Activated naive CD8-positive, alpha-beta T cell treated with anti-CD3 and anti-CD28 coated beads for 36 hours (primary cell): ENCODE measurements at regions not wholly inside any gene's neighbourhood (a gene's known extent, or its start where the extent isn't known, plus 50 kb on each side); places are given as distances from the start of the nearest gene placed in this dataset.

Experiments used
- DNase-seq: peaks from one replicate; pipeline ENCODE4 v3.0.0; 2021
- H3K27ac Mint-ChIP-seq: one replicate; pipeline ENCODE4 v1.8.0; 2022; ENCODE audit warnings: mild to moderate bottlenecking, moderate library complexity, mixed read lengths
- H3K27me3 Mint-ChIP-seq: one replicate; pipeline ENCODE4 v1.8.0; 2022; ENCODE audit warnings: mild to moderate bottlenecking, mixed read lengths
- H3K36me3 Mint-ChIP-seq: one replicate; pipeline ENCODE4 v1.8.0; 2021; ENCODE audit warnings: mild to moderate bottlenecking, mixed read lengths
- H3K4me1 Mint-ChIP-seq: one replicate; pipeline ENCODE4 v1.8.0; 2021; ENCODE audit warnings: mixed read lengths
- H3K4me3 Mint-ChIP-seq: one replicate; pipeline ENCODE4 v1.8.0; 2022; ENCODE audit warnings: mild to moderate bottlenecking, moderate library complexity, mixed read lengths
- H3K9me3 Mint-ChIP-seq: one replicate; pipeline ENCODE4 v1.8.0; 2022; ENCODE audit warnings: mixed read lengths

DNA sequence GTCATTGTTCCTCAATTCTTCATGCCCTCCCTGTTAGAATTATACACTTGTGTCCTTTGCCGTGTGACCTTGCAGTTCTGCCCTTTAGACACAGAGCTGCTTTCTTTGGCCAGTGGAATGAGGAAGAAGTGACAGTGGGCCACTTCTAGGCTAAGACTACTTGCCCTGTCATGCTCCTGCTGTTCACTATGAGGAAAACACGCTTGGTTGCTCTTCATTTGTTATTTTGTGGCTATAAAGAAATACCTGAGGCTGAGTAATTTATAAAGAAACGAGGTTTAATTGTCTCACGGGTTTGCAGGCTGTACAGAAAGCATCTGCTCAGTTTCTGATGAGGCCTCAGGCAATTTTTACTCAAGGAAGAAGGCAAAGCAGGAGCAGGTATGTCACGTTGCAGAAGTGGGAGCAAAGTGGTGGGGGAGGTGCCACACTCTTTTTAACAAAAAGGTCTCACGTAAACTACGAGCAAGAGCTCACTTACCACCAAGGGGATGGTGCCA is 279.1 kb upstream of the DMAC1 start:
- Mint-ChIP-seq H3K4me3 (no peak overlapping the region), H3K9me3 (peaks cover 3% of the 10 kb centered on the region), H3K27ac (no peak overlapping the region), H3K27me3 (no peaks in the 10 kb centered on the region), H3K4me1 (no peaks in the 10 kb centered on the region), H3K36me3 (no peaks in the 10 kb centered on the region)
- DNase-seq, result no peak

DNA sequence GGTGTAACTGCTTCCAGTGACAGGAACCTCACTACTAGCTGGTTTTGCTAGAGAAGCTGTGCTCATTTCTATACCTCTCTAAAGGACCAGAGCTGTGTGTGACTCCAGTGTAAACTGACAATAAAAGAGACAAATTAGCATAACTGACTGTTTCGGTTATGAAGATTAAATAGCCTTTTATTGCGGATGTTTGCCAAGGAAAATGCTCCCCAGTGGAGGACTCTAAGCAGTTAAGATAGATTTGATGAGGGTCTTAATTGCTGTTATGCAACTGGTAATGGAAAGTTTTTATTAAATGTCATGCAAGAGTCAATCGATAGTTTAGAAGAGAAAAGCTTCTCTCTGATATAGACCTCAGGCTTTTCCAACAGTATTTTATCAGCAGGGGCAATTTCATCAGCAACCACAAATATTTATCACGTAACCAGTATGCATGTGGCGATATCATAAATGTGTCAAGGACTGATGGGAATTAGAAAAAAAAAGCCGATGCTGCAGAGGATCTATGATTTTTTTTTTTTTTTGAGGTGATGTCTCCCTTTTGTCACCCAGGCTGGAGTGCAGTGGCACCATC is 275.2 kb upstream of the DMAC1 start:
- no peaks in the 10 kb centered on the region for H3K9me3 Mint-ChIP-seq
- H3K27me3 Mint-ChIP-seq, result no peaks in the 10 kb centered on the region
- H3K27ac Mint-ChIP-seq, result no peak overlapping the region

DNA sequence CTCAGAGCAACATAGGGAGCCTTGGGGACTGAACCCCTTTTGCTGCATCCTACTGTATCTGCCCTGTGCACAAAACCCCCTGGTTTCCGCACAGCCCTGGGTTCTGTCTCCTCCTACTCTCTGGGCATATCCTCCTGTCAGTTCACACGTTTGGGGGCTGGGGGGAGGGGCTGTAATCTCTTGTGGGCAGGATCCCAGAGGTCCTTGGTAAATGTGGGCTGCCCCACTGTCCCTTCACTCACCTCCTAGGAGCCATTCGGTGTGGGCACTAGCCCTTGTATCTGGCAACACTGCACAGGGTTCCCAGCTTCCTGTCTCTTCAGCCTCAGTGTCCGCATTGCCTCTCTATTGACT is 271.8 kb upstream of the DMAC1 start:
- no peak overlapping the region for H3K27ac Mint-ChIP-seq
- H3K36me3 Mint-ChIP-seq, result no peaks in the 10 kb centered on the region
- DNase-seq, result no peak
- H3K27me3 Mint-ChIP-seq, result no peaks in the 10 kb centered on the region
- no peaks in the 10 kb centered on the region for H3K4me1 Mint-ChIP-seq
- no peak overlapping the region for H3K4me3 Mint-ChIP-seq
- no peaks in the 10 kb centered on the region for H3K9me3 Mint-ChIP-seq

More for the DNA sequence above, 275.2 kb upstream of the DMAC1 start:
- DNase-seq, result no peak
- no peak overlapping the region for H3K4me3 Mint-ChIP-seq
- H3K4me1 Mint-ChIP-seq, result no peaks in the 10 kb centered on the region
- no peaks in the 10 kb centered on the region for H3K36me3 Mint-ChIP-seq

DNA sequence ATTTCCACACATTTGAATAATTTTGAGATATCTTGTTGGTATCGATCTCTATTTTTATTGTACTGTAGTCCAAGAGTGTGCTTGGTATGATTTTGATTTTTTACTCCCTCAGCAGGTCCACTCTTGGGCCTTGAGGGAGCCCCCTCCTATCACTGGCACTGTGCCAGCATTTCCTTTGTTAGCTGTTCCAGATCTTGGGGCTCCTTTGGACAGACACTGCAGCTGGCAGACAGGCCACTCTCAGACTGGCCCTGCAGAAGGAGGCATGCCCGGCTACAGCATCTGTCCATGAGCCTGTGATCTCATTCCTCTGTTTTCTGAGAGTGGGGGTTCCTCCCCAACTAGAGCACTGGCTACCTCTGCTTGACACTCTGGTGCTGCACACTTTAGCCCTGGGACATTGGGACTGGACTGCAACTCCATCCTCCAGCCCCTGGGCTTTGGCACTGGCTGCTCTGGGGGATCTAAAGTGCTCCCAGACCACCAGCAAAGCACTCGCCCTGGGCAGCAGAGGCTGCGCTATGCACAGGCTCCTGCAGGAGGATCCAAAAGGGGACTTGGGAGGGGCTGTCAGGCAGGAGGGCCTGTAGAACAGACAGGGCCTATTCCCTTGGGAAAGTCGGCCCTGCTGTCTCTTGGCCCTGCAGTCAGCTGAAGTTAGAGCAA is 271.3 kb upstream of the DMAC1 start:
- no peak overlapping the region for H3K4me3 Mint-ChIP-seq
- no peaks in the 10 kb centered on the region for H3K4me1 Mint-ChIP-seq
- DNase-seq, result no peak
- no peaks in the 10 kb centered on the region for H3K27me3 Mint-ChIP-seq
- no peaks in the 10 kb centered on the region for H3K36me3 Mint-ChIP-seq
- no peaks in the 10 kb centered on the region for H3K9me3 Mint-ChIP-seq
- H3K27ac Mint-ChIP-seq, result no peak overlapping the region

DNA sequence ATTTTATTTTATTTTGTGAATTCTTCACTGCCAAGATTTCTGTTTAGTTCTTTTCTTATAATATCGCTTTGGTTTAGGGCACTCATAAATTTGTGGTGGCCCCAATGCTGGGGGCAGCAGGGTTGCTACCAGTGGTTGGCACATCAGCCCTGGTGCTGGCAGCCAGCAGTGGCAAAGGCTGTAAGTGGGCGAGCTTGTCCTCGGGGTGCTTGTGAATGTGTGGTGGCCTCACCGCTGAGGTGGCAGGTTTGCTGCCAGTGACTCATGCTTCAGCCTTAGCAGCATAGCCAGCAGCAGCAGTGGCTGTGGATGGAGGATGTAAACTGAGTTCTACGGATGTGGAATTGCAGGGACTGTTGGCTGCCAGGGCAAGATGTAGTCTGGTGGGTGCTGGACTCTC is 262.9 kb upstream of the DMAC1 start:
- Mint-ChIP-seq H3K27me3 (no peaks in the 10 kb centered on the region), H3K4me1 (no peaks in the 10 kb centered on the region), H3K9me3 (peaks cover 11% of the 10 kb centered on the region)

DNA sequence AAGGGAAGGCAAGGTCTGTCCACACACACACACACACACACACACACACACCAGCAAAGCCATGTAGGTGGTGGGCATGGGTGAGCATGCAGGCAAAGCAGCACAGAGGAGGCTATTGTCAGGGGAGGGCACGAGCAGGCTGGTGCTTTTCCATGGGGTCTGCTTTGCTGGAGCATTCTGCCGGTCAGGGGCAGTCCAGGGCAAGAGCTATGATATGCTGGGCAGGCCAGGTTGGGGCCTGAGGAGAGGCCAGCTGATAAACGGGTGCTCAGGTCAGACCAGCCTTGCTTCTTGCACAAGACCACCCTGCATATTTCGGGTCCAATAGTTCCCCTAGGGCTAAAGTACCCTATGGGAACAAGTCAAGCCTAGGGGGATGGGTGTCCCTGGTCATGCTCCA is 253.9 kb upstream of the DMAC1 start:
- H3K36me3 Mint-ChIP-seq, result peaks cover 12% of the 10 kb centered on the region
- H3K4me3 Mint-ChIP-seq, result no peak overlapping the region
- DNase-seq, result no peak
- no peak overlapping the region for H3K27ac Mint-ChIP-seq
- H3K9me3 Mint-ChIP-seq, result peaks cover 29% of the 10 kb centered on the region
- no peaks in the 10 kb centered on the region for H3K4me1 Mint-ChIP-seq
- H3K27me3 Mint-ChIP-seq, result no peaks in the 10 kb centered on the region

More for the DNA sequence above, 262.9 kb upstream of the DMAC1 start:
- Mint-ChIP-seq H3K27ac (no peak overlapping the region), H3K36me3 (peaks cover 3% of the 10 kb centered on the region), H3K4me3 (no peak overlapping the region)
- DNase-seq, result no peak

DNA sequence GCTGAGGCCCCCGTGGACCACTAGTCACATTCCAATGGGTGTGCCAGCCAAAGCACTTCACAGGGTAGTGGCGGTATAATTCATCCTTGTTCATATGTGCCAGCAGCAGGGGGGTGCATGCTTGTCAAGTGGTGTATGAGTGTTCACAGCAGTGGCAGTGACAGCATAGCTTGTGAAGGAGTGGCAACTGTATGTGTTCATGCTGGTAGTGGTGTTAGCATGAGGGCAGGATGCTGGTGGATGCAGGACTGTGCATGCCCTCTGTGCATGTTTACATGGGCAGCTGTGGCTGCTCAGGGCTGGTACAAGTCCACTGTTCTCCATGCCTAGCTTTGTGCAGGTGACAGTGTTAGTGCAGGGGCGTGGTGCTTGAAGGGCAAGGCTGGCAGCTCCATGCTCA is 253.4 kb upstream of the DMAC1 start:
- Mint-ChIP-seq H3K27me3 (no peaks in the 10 kb centered on the region), H3K4me3 (no peak overlapping the region), H3K36me3 (peaks cover 12% of the 10 kb centered on the region), H3K9me3 (peaks cover 29% of the 10 kb centered on the region), H3K27ac (no peak overlapping the region), H3K4me1 (no peaks in the 10 kb centered on the region)
- no peak for DNase-seq

DNA sequence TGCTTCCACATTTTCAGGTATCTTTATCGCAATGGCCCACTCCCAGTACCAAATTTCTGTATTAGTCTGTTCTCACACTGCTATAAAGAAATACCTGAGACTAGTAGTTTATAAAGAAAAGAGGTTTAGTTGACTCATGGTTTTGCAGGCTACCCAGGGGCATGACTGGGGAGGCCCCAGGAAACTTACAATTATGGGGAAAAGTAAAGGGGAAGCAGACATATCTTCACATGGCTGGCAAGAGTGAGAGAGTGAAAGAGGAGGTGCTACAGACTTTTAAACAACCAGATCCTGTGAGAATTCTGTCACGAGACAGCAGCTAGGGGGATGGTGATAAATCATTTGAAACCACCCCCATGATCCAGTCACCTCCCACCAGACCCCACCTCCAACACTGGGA is 238.2 kb upstream of the DMAC1 start:
- no peaks in the 10 kb centered on the region for H3K27me3 Mint-ChIP-seq
- DNase-seq, result no peak
- peaks cover 4% of the 10 kb centered on the region for H3K4me1 Mint-ChIP-seq
- no peak overlapping the region for H3K4me3 Mint-ChIP-seq
- H3K9me3 Mint-ChIP-seq, result peaks cover 25% of the 10 kb centered on the region
- no peak overlapping the region for H3K27ac Mint-ChIP-seq
- H3K36me3 Mint-ChIP-seq, result peaks cover 13% of the 10 kb centered on the region

DNA sequence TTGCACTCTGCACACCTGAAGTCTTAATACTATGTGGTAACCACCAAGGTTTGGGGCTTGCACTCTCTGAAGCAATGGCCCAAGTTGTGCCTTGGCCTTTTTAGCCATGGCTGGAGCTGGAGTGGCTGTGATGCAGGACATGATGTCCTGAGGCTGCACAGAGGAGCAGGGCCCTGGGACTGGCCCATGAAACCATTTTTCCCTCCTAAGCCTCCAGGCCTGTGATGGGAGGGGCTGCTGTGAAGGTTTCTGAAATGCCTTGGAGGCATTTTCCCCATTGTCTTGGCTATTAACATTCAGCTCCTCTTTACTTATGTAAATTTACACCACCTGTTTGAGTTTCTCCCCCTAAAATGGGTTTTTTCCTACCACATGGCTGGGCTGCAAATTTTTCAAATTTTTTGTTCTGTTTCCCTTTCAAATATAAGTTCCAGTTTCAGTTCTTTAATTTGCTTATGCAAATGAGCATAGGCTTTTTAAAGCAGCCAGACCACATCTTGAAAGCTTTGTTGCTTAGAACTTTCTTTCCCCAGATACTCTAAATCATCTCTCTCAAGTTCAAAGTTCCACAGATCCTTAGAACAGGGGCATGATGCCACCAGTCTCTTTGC is 237.4 kb upstream of the DMAC1 start:
- Mint-ChIP-seq H3K36me3 (peaks cover 10% of the 10 kb centered on the region), H3K27me3 (no peaks in the 10 kb centered on the region), H3K4me3 (no peak overlapping the region), H3K9me3 (peaks cover 22% of the 10 kb centered on the region), H3K27ac (no peak overlapping the region), H3K4me1 (peaks cover 5% of the 10 kb centered on the region)
- DNase-seq, result no peak

DNA sequence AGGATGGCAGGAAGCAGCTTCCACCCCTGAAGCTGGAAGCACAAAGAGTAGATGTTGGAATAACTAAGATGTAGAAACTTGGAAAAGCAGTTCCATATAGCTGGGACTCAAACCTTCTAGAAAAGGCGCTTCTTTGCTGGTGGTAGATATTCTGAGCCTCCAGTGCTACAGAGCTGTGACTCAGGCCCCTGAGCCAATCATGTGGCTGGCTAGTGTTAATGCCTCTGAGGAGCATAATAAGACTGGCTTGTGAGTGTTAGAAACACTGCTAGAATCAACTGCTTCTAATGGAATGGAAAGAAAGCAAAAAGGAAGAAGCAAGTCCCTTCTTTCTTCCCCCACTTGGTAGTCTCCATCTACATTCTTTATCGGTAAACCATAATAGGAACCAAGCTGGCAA is 234.2 kb upstream of the DMAC1 start:
- DNase-seq, result no peak
- Mint-ChIP-seq H3K36me3 (peaks cover 10% of the 10 kb centered on the region), H3K9me3 (peaks cover 13% of the 10 kb centered on the region), H3K27me3 (no peaks in the 10 kb centered on the region), H3K27ac (no peak overlapping the region), H3K4me1 (peaks cover 10% of the 10 kb centered on the region), H3K4me3 (no peak overlapping the region)

DNA sequence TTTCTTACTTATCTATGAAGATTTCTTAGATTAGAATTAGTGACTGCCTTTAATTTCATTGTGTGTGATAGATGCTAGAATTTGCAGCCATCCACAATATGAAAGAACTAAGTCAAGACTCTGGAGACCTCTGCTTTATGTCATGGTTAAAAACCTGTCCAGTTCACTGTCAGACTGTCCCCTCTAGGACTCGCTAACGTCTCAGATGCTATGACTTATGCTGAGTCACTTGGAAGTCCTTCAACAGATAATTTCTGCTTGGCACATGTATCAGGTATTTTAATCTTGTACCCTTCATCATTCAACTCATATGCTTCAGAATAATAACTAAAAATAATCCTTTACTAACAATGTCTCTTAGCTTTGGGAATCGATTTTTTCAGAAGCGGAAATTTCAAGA is 230.5 kb upstream of the DMAC1 start:
- H3K36me3 Mint-ChIP-seq, result no peaks in the 10 kb centered on the region
- H3K4me1 Mint-ChIP-seq, result peaks cover 7% of the 10 kb centered on the region
- H3K27me3 Mint-ChIP-seq, result no peaks in the 10 kb centered on the region
- no peak for DNase-seq
- no peak overlapping the region for H3K27ac Mint-ChIP-seq
- no peaks in the 10 kb centered on the region for H3K9me3 Mint-ChIP-seq
- H3K4me3 Mint-ChIP-seq, result no peak overlapping the region

DNA sequence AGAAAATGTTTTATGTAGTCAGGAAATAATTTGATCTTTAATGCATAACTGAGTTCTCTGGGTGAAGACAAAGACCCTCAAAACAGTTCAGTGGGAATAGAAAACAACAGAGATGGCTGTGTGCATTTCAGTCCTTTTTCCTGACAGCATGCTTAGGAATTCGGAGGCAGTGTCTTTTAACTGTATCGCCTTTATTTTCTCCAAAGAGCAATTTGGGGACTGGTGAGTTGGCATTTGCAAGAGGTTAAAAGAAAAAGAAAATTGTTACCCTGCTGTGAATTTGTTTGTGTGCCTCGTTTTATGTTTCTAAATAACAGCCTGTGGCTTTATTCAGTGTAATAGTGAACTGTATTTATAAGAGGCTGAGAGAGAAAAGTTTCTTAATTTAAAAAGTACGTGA is 227.8 kb upstream of the DMAC1 start:
- H3K36me3 Mint-ChIP-seq, result peaks cover 4% of the 10 kb centered on the region
- H3K4me1 Mint-ChIP-seq, result peaks cover 7% of the 10 kb centered on the region
- no peak overlapping the region for H3K27ac Mint-ChIP-seq
- peaks cover 3% of the 10 kb centered on the region for H3K9me3 Mint-ChIP-seq
- no peak for DNase-seq
- H3K4me3 Mint-ChIP-seq, result no peak overlapping the region
- H3K27me3 Mint-ChIP-seq, result no peaks in the 10 kb centered on the region

DNA sequence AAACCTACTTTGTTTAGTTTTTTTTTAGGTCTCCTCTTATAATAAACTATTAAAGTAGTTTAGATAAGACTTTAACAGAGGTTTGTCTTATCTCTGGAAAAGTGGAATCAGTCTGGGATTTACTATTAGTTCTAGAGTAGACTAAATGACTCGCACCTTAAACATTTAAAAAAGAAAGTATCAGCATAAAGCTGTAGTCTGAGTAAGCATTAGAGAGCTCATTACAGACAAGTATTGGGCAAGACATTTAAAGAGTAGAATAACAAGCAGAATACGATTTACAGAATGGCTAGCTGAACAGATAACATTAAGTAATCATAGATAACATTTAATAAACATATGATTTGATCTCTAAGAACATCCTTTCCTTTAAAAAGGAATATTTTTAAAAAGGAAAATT is 226.0 kb upstream of the DMAC1 start:
- DNase-seq, result no peak
- Mint-ChIP-seq H3K4me1 (no peaks in the 10 kb centered on the region), H3K4me3 (no peak overlapping the region)

DNA sequence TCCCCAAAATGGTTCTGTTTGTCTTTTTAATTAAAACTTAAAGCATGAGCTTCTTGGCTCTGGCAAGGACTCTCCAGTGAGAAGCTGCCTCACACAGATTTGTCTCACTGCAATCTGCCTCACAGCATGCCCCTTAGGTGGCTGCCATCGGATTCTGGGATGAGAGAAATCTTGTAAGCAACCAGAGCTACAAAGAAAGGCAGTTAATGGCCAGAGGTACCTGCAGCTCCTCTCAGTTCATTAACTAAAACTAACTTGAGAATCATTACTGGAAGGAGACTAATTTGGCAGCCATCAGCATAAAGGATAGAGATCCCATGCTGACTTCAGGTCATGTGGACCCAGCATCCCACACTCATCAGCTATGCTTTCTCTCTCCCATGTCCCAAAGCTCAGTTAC is 220.6 kb upstream of the DMAC1 start:
- Mint-ChIP-seq H3K4me1 (no peaks in the 10 kb centered on the region), H3K9me3 (peaks cover 7% of the 10 kb centered on the region), H3K27me3 (no peaks in the 10 kb centered on the region), H3K36me3 (peaks cover 4% of the 10 kb centered on the region), H3K27ac (no peak overlapping the region), H3K4me3 (no peak overlapping the region)
- DNase-seq, result no peak

More for the DNA sequence above, 226.0 kb upstream of the DMAC1 start:
- peaks cover 4% of the 10 kb centered on the region for H3K36me3 Mint-ChIP-seq
- no peaks in the 10 kb centered on the region for H3K27me3 Mint-ChIP-seq
- H3K9me3 Mint-ChIP-seq, result peaks cover 6% of the 10 kb centered on the region
- no peak overlapping the region for H3K27ac Mint-ChIP-seq

DNA sequence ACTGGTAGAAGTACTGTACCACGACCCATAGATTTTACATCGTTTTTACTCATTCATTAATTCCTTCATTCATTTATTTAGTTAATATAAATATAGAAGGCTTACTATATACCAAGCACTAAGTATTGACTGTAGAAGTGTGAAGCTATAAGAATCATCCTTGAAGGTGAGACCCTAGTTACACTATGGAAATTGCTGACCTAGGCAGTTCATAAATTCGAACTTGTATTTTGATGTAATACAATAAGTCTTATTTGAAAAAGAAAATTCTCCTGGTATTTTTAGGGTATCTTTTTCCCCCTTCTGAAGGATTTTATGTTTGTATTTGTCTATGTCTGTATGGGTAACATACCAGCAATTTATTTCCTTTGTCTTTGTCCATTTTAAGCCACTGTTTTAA is 220.1 kb upstream of the DMAC1 start:
- H3K27ac Mint-ChIP-seq, result no peak overlapping the region
- H3K4me3 Mint-ChIP-seq, result no peak overlapping the region
- peaks cover 4% of the 10 kb centered on the region for H3K36me3 Mint-ChIP-seq
- no peak for DNase-seq
- H3K4me1 Mint-ChIP-seq, result no peaks in the 10 kb centered on the region
- H3K9me3 Mint-ChIP-seq, result peaks cover 7% of the 10 kb centered on the region
- H3K27me3 Mint-ChIP-seq, result no peaks in the 10 kb centered on the region
